ENCODE measurements at regions not wholly inside any gene's neighbourhood (a gene's known extent, or its start where the extent isn't known, plus 50 kb on each side); places are given as distances from the start of the nearest gene placed in this dataset.

DNA sequence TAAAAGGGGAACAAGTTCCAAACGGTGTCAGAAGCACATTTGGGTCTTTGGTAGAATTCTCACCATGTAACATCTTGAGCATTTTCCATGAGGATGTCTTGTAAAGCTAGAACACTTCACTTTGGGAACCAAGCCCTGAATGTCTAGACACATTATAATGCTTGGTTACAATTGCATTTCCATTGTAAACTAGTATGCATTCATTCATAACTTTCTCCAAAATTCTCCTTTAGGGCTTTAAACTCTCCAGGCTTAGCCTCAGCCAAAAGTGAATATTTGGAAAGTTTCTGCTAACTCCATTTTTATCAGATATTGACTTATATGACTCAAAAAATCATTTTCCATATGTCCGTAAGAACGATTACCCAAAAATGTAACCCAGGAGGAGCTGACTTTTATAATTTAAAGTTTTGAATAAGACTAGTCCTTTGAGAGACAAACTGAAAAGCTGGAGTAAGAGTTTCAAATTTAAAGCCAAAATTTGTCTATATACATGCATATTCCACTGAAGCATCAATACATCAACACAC, 1170.4 kb downstream of the EFNB2 start:
- H3K4me2 ChIP-seq (ENCODE audit: low read length) = no peak overlapping the region
- H4K20me1 ChIP-seq (ENCODE audit: insufficient read depth, low read length) = no peaks in the 10 kb centered on the region
- no peaks in the 10 kb centered on the region for H3K9me3 ChIP-seq (ENCODE audit: low read length)
- no peak overlapping the region for H3K9ac ChIP-seq (ENCODE audit: low read length)
- H3K36me3 ChIP-seq (ENCODE audit: insufficient read depth, low read length) = no peaks in the 10 kb centered on the region
- H2AFZ ChIP-seq (ENCODE audit: low read length) = no peak overlapping the region
- H3K27me3 ChIP-seq (ENCODE audit: insufficient read depth, low read length) = no peaks in the 10 kb centered on the region
- H3K4me1 ChIP-seq (ENCODE audit: insufficient read depth, low read length, severe bottlenecking) = no peaks in the 10 kb centered on the region
- no peak for TF ChIP-seq CTCF (IDR thresholded peaks at IDR 0.05; ENCODE audit: low read length)
- TF ChIP-seq EZH2 (IDR thresholded peaks at IDR 0.05; ENCODE audit: borderline replicate concordance, low read length) = no peak
- no peak overlapping the region for H3K4me3 ChIP-seq (ENCODE audit: low read depth, low read length, poor library complexity, severe bottlenecking)
- no peaks in the 10 kb centered on the region for H3K79me2 ChIP-seq (ENCODE audit: insufficient read depth, low read length)
- H3K9me2 ChIP-seq (ENCODE audit: low read depth, low read length) = no peaks in the 10 kb centered on the region
- no peak overlapping the region for H3K27ac ChIP-seq (ENCODE audit: low read depth, low read length, poor library complexity, severe bottlenecking)
- no peaks in the 10 kb centered on the region for H3F3A ChIP-seq (ENCODE audit: insufficient read depth, low read length)

DNA sequence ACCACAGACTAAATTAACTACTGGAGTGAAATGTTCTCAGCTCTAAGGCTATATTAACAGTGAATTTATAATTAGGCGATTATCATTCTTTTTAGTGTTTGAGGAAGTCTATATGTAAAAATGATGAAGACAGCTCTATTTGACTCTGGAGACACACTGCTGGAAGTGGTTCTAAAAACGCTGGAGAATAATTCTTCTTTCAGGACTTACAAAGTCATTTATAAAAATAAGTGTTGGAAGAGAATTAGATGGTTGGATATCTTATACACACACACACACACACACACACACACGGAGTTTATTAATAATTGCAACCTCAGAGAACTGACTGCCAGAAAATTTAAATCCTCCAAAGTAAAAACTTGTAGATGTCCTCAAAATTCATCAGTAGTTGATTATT, 1171.3 kb downstream of the EFNB2 start:
- Histone ChIP-seq H3K4me1 (ENCODE audit: insufficient read depth, low read length, severe bottlenecking) (no peaks in the 10 kb centered on the region), H3K9me2 (ENCODE audit: low read depth, low read length) (no peaks in the 10 kb centered on the region), H3K27ac (ENCODE audit: low read depth, low read length, poor library complexity, severe bottlenecking) (no peak overlapping the region), H3K9me3 (ENCODE audit: low read length) (no peaks in the 10 kb centered on the region), H3K79me2 (ENCODE audit: insufficient read depth, low read length) (no peaks in the 10 kb centered on the region), H3K36me3 (ENCODE audit: insufficient read depth, low read length) (no peaks in the 10 kb centered on the region), H3K9ac (ENCODE audit: low read length) (no peak overlapping the region), H3F3A (ENCODE audit: insufficient read depth, low read length) (no peaks in the 10 kb centered on the region), H4K20me1 (ENCODE audit: insufficient read depth, low read length) (no peaks in the 10 kb centered on the region), H2AFZ (ENCODE audit: low read length) (no peak overlapping the region), H3K4me2 (ENCODE audit: low read length) (no peak overlapping the region), H3K27me3 (ENCODE audit: insufficient read depth, low read length) (no peaks in the 10 kb centered on the region), H3K4me3 (ENCODE audit: low read depth, low read length, poor library complexity, severe bottlenecking) (no peak overlapping the region)
- no peak for TF ChIP-seq CTCF (IDR thresholded peaks at IDR 0.05; ENCODE audit: low read length)
- TF ChIP-seq EZH2 (IDR thresholded peaks at IDR 0.05; ENCODE audit: borderline replicate concordance, low read length) = no peak

- no peaks in the 10 kb centered on the region for H3K4me1 ChIP-seq (ENCODE audit: insufficient read depth, low read length, severe bottlenecking)
- H3F3A ChIP-seq (ENCODE audit: insufficient read depth, low read length) = no peaks in the 10 kb centered on the region
- H3K27me3 ChIP-seq (ENCODE audit: insufficient read depth, low read length) = no peaks in the 10 kb centered on the region
- no peaks in the 10 kb centered on the region for H4K20me1 ChIP-seq (ENCODE audit: insufficient read depth, low read length)
- no peaks in the 10 kb centered on the region for H3K36me3 ChIP-seq (ENCODE audit: insufficient read depth, low read length)
- H3K4me3 ChIP-seq (ENCODE audit: low read depth, low read length, poor library complexity, severe bottlenecking) = no peak overlapping the region
- H3K9me3 ChIP-seq (ENCODE audit: low read length) = no peaks in the 10 kb centered on the region
- TF ChIP-seq CTCF (IDR thresholded peaks at IDR 0.05; ENCODE audit: low read length) = no peak
- no peak for TF ChIP-seq EZH2 (IDR thresholded peaks at IDR 0.05; ENCODE audit: borderline replicate concordance, low read length)
- no peaks in the 10 kb centered on the region for H3K9me2 ChIP-seq (ENCODE audit: low read depth, low read length)
- H2AFZ ChIP-seq (ENCODE audit: low read length) = no peak overlapping the region
- H3K4me2 ChIP-seq (ENCODE audit: low read length) = no peak overlapping the region
- H3K79me2 ChIP-seq (ENCODE audit: insufficient read depth, low read length) = no peaks in the 10 kb centered on the region
- H3K27ac ChIP-seq (ENCODE audit: low read depth, low read length, poor library complexity, severe bottlenecking) = no peak overlapping the region
- H3K9ac ChIP-seq (ENCODE audit: low read length) = no peak overlapping the region
These were observed 1171.9 kb downstream of the EFNB2 start for GRCh38 chr13:105363261-105364190.
